ENCODE measurements at regions not wholly inside any gene's neighbourhood (a gene's known extent, or its start where the extent isn't known, plus 50 kb on each side); places are given as distances from the start of the nearest gene placed in this dataset.

- TF ChIP-seq CTCF (IDR thresholded peaks at IDR 0.05; ENCODE audit: extremely low read depth, missing control alignments), result no peak
- no peak for DNase-seq (ENCODE audit: low spot score)
Measured at GRCh38 chr4:45353161-45353560, 626.8 kb upstream of the GNPDA2 start.

- DNase-seq (ENCODE audit: low spot score), result peak; percentile 5
- TF ChIP-seq CTCF (IDR thresholded peaks at IDR 0.05; ENCODE audit: extremely low read depth, missing control alignments), result no peak
Measured at GRCh38 chr4:45350438-45350837, 624.1 kb upstream of the GNPDA2 start.

- no peak for DNase-seq (ENCODE audit: low spot score)
- no peak for TF ChIP-seq CTCF (IDR thresholded peaks at IDR 0.05; ENCODE audit: extremely low read depth, missing control alignments)
Measured at GRCh38 chr4:45349859-45350258, 623.5 kb upstream of the GNPDA2 start.

- no peak for TF ChIP-seq CTCF (IDR thresholded peaks at IDR 0.05; ENCODE audit: extremely low read depth, missing control alignments)
- no peak for DNase-seq (ENCODE audit: low spot score)
Measured at GRCh38 chr4:45346816-45347435, 620.6 kb upstream of the GNPDA2 start.

- DNase-seq (ENCODE audit: low spot score), result no peak
- no peak for TF ChIP-seq CTCF (IDR thresholded peaks at IDR 0.05; ENCODE audit: extremely low read depth, missing control alignments)
Measured at GRCh38 chr4:45345558-45345957, 619.2 kb upstream of the GNPDA2 start.

- DNase-seq (ENCODE audit: low spot score), result no peak
- no peak for TF ChIP-seq CTCF (IDR thresholded peaks at IDR 0.05; ENCODE audit: extremely low read depth, missing control alignments)
Measured at GRCh38 chr4:45331802-45332201, 605.4 kb upstream of the GNPDA2 start.

GRCh38 chr4:45327544-45327943 lies 601.2 kb upstream of the GNPDA2 start:
- no peak for DNase-seq (ENCODE audit: low spot score)
- no peak for TF ChIP-seq CTCF (IDR thresholded peaks at IDR 0.05; ENCODE audit: extremely low read depth, missing control alignments)
